ENCODE measurements at regions not wholly inside any gene's neighbourhood (a gene's known extent, or its start where the extent isn't known, plus 50 kb on each side); places are given as distances from the start of the nearest gene placed in this dataset.

- TF ChIP-seq MAX (IDR thresholded peaks at IDR 0.05; ENCODE audit: insufficient read depth, insufficient read length) = no peak
- TF ChIP-seq CTCF (IDR thresholded peaks at IDR 0.05; ENCODE audit: extremely low read depth in 1 of 2, insufficient read depth in 1 of 2, low read depth in 1 of 2, low read length in 2 of 2) = no peak
- no peak for TF ChIP-seq POLR2A (IDR thresholded peaks at IDR 0.05; ENCODE audit: low read depth, low read length)
- no peak for TF ChIP-seq EZH2 (IDR thresholded peaks at IDR 0.05; ENCODE audit: borderline replicate concordance, low read depth, low read length, severe bottlenecking)
- no peak for TF ChIP-seq POLR2AphosphoS5 (IDR thresholded peaks at IDR 0.05; ENCODE audit: insufficient read depth, low read depth, low read length)
Measured at GRCh38 chr4:100099746-100100145, 90.5 kb downstream of the DDIT4L start.
